GM18519 (cell line): ENCODE measurements at regions not wholly inside any gene's neighbourhood (a gene's known extent, or its start where the extent isn't known, plus 50 kb on each side); places are given as distances from the start of the nearest gene placed in this dataset.

Source experiments
- ATAC-seq: cut with Tn5 transposase; IDR thresholded peaks from one replicate; pipeline ENCODE4 v1.9.1; 2021; ENCODE audit warnings: mild to moderate bottlenecking, moderate library complexity; ENCODE audit not compliant: unreplicated experiment, low FRiP score

- ATAC-seq, result no peak
Measured at GRCh38 chr2:16134436-16135165, 194.3 kb downstream of the MYCN start.

DNA sequence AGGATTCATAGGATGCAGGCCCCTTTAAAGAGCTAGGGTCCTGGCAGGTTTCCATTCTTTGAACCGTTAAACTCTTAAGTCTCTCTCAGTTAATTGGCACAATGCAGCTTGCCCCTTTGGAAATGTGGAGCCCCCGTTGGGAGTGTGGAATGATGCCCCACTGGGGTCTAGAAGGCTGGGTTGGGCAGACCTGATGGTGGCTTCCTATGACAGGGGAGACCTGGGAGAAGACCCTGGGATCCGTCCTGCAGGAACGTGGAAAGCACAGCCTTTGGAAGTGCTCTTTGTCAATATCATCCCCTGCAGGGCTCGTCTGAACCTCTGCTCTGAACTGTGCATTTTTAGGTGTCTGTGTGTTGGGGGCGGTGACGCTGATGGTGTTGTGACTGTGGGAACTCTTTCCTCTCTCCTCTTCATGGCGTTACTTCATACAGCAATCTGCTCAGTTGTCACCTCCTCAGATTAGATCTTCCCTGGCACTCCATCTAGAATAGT, 190.6 kb downstream of the MYCN start:
- ATAC-seq, result no peak

GRCh38 chr2:16130541-16130880, 190.2 kb downstream of the MYCN start:
- ATAC-seq, result no peak

DNA sequence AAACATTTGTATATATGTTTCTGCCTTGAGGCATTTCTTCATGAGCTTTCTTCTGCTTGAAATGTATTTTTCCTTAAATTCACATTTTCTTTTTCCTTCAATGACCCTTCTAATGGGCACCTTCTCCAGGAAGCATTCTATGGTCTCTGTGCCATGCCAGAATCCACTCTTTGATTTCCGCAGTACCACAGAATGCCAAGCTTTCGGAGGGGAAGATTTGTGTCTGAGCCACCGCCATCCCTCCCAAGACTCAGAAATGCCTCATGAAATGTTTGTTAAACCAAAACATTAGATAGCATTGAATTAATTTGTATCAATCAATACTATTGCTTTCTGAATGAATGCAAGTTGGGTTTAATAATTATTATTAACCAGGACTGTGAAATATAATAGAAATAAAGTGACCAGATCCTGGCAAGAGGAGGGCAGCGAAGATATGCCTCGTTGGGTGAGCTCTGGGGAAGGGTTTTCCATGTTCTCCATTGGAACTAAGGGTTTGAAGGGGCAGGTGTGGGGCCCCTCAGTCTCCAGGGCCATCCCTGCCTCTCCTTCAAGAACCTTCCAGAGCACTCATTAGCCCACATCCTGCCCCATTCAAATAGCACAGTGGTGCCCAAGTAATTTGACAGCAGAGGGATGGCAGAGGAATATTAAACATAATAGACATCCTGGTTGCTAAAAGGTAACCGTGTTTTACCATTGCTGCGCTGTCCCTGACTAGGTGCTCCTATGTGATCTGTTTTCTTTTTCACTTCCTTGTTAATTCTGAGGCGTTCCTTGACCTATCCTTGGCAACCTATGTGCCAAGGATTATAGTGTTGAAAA, 189.6 kb downstream of the MYCN start:
- no peak for ATAC-seq

DNA sequence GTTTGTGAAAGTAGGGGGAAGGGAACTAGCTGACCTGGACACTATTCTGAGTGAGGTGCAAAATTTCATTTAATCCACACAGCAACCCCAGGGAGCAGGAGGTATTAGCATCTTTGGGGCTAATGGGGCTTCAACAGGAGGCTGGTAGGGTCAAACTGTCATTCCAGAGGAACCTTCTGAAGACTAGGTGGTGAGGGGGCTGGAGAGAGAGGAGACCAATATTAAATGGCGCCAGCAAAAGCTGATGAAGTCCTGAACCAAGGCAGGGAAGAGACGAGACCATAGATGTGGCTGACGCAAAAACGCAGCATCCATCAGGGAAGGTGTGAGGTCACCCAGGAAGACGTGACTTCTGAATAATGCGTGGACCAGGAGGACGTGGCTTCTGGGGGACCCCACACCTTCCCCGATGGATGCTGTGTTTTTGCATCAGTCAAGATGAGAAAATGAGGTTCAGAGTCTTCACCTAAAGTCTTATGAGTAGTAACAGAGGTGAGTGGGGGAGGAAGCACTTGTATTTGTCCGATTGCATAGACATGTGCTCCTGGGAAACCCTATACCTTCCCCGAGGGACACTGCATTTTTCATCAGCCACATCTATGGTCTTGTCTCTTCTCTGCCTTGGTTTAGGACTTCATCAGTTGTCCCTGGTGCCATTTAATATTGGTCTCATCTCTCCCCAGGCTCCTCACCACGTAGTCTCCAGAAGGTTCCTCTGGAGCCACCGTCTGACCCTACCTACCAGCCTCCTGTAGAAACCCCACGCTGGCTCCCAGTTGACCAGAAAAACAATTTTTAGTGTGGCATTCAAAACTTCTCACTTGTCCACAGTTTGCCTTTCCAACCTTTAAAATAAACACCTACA, 188.6 kb downstream of the MYCN start:
- no peak for ATAC-seq

GRCh38 chr2:16127958-16128357, 187.6 kb downstream of the MYCN start:
- no peak for ATAC-seq

- no peak for ATAC-seq
Measured at GRCh38 chr2:16127276-16127940, 187.1 kb downstream of the MYCN start.

DNA sequence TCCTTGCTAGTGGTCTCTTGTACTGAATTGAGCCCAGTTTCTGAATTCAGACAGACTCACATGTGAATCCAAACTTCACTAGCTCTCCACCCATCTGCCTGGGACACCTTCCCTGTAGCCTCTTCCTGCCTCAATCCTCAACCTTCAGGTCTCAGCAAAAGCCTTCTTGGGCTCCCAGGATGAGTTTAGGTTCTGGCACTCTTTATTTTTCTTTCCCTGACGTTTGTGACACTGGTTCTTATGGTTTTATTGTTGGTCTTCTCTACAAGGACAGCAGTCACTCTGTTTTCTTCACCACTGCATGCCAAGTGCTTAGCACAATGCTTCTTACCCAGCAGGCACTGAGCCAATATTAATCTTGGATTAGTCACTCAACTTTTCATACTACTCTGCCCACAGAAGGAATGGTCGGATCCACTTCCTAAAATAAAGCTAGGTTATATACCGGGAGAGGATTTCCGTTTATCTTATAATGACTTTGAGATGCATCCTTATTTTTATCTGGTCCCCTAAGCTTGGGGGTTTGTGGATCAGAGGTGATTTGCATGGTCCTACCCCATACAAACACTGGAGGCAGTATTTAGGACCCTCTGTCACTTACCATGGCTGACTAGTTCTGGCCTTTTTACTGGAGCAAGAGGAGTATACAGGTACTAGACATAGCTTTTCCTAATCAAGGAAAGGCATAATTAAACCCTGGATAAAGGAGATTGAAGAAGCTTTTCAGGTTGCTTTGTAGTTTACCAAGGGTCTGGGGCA, 186.3 kb downstream of the MYCN start:
- no peak for ATAC-seq

DNA sequence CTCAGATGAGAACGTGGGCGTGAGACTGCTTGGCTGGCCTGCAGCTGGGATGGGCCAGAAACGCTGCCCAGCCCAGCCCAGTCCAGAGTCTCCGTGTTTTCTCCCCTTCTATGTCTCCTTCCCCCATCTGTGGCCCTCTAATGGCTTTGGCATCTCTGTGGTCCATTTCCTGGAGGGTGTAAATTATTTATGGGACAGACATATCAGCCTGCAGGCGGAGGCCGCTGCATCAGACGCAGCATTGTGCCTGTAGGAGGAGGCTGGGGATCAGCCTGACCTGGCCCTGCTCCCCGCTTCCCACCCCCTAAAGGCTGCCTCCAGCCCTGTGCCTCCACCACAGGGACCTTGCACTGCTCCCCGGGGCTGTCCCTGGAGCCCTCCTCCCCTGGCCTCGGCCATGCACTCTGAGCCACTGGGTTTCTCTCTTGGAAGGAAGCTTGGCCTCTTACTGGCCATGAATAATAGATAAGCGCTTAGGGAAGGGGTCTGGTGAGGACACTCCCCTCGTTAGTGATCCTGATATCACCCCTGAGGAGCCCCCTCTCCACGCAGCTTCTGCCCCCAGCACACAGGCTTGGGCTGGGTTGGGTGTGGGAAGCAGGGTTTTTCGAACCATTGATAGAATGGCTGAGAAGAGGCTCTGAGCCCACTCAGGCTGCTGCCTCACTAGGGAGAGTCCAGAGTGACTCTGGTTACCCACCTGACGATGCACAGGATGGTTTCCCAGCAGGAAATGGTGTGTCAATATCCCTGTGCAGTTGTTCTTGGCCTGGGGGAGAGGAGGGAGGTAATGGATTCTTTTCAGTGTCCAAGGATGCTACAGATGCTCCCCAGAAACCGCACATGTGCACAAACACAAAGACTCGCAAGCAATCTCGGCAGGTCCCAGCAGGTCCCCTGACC, 185.5 kb downstream of the MYCN start:
- ATAC-seq, result no peak

DNA sequence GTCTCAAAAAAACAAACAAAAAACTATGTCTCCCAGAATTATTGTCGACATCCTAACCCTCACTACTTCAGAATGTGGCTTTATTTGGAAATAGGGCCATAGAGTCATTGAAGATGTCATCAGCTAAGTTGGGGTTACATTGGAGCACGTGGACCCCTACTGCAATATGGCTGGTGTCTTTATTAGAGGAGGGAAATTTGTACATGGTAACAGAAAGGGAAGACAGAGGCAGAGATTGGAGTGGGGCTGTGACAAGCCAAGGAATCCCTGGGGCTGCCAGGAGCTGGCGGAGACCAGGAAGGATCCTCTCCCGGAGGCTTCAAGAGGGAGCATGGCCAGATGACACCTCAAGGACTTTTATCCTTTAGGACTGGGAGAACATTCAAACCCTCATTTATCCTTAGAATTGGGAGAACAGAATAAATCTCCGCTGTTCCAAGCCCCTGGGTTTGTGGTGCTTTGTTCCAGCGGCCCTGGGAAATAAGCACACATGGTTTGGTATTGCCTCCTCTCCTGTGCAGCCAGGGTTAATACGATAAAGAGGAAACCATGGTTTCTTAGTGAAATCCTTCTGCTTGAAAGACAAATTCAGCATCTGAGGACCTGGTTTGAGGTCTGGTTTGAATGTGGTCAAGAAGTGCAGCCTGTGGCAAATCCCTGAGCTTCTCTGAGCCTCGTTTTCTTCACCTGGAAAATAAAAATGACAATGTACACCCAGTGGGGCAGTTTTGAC, 184.7 kb downstream of the MYCN start:
- ATAC-seq, result no peak

DNA sequence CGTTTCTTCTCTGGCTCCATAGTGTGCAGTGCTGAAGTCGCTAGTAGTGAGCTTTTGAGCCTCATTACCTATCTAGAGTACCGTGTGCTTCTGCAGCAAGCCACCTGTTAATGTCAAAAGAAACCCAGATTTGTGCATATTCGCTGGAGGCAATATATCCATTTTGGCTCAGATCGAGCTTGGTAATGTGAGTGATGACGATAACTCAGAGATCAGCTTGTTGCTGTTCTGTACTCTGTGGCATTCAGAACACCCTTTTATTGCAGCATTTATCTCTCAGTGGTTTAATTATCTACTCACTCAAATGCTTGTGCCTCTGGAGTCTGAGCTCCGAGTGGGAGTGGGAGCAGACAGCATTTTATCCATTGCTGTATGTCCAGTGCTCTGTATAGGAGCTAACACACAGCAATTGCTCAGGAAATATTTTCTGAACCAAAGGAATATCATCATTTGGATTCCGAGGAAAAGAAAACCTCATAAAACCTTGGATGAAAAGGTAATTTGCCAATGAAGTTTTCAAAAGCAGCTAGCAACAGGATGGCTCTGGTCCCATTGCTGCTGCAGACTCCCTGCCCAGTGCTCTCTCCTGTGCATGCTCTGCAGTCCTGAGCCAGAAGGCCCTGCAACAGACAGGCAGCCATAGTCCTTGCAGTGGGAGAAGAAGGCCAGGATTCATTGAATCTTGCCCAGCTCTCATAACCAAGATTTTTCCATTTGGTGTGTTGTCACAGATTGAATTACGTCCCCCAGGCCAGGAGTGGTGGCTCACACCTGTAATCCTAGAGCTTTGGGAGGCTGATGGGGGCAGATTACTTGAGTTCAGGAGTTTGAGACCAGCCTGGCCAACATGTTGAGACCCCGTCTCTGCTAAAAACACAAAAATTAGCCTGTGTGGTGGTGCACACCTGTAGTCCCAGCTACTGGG, 183.8 kb downstream of the MYCN start:
- no peak for ATAC-seq

DNA sequence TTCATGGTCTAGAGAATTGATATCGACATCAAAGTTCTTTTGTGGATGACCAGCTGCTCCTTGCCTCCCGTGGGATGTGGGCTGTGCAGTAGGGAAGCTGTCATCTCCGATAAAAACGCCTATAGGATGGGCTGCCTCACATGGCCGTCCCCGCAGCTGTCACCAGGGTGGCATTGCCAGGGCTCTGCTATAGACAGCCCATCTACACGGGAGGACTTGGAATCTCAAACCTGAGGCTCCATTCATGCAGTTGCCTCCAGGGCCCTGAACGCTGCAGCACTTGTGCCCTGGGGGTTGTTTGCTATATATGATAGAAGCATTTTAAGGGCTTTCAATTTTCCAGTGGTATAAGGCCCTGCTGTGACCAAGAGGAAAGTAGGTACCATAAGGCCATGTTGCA, 183.1 kb downstream of the MYCN start:
- no peak for ATAC-seq

DNA sequence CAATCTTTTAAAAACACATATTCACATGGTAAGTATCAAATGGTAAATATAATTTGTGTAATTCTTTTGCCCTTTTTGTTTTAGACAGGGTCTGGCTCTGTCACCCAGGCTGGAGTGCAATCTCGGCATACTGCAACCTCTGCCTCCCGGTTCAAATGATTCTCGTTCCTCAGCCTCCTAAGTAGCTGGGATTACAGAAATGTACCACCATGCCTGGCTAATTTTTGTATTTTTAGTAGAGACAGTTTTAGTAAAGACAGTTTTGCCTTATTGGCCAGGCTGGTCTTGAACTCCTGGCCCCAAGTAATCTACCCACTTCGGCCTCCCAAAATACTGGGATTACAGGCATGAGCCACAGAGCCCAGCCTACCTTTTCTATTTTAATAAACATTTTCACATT, 182.2 kb downstream of the MYCN start:
- ATAC-seq, result no peak

DNA sequence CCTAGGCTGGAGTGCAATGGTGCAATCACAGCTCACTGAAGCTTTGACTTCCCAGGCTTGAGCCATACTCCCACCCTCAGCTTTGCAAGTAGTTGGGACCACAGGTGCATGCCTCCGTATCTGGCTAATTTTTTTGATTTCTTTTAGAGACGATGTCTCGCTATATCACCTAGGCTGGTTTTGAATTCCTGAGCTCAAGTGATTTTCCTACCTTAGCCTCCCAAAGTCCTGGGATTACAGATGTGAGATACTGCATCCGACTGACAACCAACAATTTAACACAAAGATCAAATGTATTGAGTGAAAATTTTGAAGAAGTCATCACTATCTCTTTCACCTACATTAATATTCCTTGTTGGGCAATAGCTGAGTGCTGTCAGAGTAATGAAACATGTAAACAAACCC, 181.6 kb downstream of the MYCN start:
- ATAC-seq, result no peak

GRCh38 chr2:16121231-16121985, 181.1 kb downstream of the MYCN start:
- ATAC-seq, result no peak

DNA sequence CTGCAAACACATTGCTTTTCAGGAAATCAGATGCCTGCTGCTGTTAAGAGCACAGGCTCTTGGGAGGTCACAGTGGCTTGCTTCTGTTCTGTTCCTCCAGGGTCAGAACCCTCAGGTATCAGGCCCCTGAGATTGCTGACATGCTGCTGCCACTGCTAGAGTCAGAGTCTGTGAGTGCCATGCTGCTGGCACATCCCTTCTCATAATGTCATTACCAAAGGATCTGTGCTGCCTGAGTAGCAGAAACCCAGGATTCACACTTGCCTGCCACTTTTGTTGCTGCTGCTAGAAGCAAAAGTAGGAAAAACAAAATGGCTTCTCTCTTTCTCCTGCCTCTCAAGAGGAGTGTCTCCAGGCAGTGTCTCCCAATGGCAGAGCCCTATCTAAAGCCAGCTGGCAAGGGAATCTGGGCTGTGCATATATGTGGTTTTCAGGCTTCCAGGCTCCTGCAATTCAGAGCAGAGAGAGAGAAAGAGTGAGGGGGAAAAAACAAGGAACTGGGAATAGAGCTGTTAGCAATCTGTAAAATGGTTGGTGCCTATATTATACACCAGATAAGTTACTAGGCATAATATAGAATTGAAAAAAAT, 180.3 kb downstream of the MYCN start:
- no peak for ATAC-seq
